HG03442 (cell line): ENCODE measurements at regions not wholly inside any gene's neighbourhood (a gene's known extent, or its start where the extent isn't known, plus 50 kb on each side); places are given as distances from the start of the nearest gene placed in this dataset.
"Not testable (repeated sequence)": the region's sequence is repeated elsewhere in the genome, so short reads cannot be mapped to it uniquely, and the experiment has no call there.

Experiments used
- ATAC-seq: cut with Tn5 transposase; IDR thresholded peaks from one replicate; pipeline ENCODE4 v1.9.1; 2021; ENCODE audit warnings: mild to moderate bottlenecking, moderate library complexity; ENCODE audit not compliant: unreplicated experiment

- ATAC-seq, result no peak
These were observed 54.0 kb downstream of the RFPL4B start for GRCh38 chr6:112401083-112401482.

DNA sequence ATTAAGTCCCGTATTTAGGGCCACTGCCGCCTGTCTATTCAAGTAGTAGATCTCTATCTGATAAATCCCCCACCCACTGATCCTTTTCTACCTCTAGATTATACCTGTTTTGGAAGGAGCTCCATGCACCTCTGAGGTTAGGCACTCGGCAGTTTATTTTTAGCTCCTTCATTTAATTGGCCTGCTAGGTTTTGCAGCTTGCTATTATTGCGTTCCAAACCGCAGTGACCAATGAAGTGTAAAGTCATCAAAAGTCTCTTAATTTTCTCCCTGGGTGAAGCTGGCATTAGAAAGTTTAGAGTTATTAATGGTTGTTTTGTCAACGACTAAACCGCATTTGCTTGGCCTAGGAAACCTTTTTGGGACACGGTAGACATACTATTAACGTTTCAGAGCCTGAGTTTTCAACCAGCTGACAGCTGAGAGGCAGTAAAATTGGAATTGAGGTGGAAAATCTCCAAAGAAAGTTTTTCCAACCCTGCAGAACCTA is 60.0 kb downstream of the RFPL4B start:
- no peak for ATAC-seq

GRCh38 chr6:112408522-112408921 is 61.4 kb downstream of the RFPL4B start:
- no peak for ATAC-seq

- no peak for ATAC-seq
These were observed 62.2 kb downstream of the RFPL4B start for GRCh38 chr6:112409311-112409710.

- ATAC-seq, result no peak
These were observed 66.7 kb downstream of the RFPL4B start for GRCh38 chr6:112413780-112414179.

- no peak for ATAC-seq
These were observed 68.2 kb downstream of the RFPL4B start for GRCh38 chr6:112415366-112415765.

- ATAC-seq, result no peak
These were observed 69.7 kb downstream of the RFPL4B start for GRCh38 chr6:112416866-112417265.

GRCh38 chr6:112427011-112427410 is 79.9 kb downstream of the RFPL4B start:
- ATAC-seq, result not testable (repeated sequence)

GRCh38 chr6:112427499-112427898 is 80.4 kb downstream of the RFPL4B start:
- ATAC-seq, result no peak

DNA sequence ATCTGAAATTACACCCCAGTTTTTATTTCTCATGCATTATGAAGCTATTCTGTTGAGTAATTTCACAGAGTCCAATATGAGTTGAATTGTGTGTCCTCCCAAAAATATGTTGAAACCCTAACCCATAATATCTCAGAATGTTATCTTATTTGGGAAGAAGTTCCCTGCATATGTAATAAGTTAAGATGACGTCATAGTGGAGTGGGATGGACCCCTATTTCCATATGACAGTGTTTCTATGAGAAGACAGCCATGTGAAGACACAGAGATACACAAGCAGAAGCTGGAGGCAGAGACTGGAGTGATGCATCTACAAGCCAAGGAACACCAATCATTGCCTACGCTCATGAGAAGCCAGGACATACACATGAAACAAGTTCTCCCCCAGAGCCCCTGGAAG is 81.3 kb downstream of the RFPL4B start:
- no peak for ATAC-seq

DNA sequence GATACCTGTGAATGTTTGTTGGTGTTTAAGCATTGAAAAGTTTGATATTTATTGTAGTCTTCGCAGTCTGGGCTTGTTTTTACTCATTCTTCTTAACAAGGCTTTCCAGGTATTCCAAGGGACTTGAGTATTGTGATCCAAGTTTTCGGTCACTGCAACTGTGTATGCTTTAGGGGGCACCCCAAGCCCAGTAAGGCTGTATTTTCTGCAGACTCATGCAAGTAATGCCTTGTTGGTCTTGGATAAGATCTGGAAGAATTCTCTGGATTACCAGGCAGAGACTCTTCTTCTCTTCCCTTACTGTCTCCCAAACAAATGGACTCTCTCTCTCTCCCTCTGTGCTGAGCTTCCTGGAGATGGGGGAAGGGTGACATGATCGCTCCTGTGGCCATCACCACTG is 82.1 kb downstream of the RFPL4B start:
- ATAC-seq, result no peak

DNA sequence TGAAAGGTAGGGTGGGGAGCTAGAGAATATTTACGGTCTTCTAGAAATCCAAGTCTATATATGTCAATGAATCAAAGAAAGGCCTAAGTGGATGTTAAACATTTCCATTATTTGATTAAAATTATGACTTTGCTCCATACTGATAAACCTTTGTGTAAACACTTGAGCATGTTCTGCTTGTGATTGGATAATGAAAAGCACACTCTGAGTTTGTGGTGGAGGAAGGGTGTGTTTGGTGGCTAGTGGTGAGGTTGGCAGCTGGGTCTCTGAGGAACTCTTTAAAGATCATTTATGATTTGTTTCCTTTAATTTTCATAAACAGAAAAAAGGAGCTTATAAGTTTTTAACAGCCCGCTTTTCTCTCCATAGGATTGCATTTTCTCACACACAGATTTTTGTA is 84.7 kb downstream of the RFPL4B start:
- no peak for ATAC-seq

DNA sequence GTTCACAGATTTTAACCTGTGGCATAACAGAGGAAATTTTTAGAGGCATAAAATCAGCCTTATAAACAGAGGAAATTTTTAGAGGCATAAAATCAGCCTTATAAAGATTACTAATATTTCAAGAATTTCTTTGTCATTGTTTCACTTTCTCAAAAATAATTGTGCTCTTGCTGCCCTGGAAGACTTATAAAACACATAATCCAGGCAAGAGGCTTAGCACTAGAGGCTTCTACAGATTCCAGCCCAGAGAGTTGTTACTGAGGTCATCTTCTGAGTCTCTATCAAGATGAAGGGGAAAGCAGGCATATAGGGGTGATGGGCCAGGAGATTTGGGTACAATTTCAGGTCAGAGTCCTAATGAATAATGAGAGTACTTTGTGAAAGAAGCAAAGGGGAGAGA is 85.7 kb downstream of the RFPL4B start:
- ATAC-seq, result no peak

- no peak for ATAC-seq
These were observed 86.3 kb downstream of the RFPL4B start for GRCh38 chr6:112433457-112433856.

- ATAC-seq, result no peak
These were observed 87.8 kb downstream of the RFPL4B start for GRCh38 chr6:112434896-112435435.

DNA sequence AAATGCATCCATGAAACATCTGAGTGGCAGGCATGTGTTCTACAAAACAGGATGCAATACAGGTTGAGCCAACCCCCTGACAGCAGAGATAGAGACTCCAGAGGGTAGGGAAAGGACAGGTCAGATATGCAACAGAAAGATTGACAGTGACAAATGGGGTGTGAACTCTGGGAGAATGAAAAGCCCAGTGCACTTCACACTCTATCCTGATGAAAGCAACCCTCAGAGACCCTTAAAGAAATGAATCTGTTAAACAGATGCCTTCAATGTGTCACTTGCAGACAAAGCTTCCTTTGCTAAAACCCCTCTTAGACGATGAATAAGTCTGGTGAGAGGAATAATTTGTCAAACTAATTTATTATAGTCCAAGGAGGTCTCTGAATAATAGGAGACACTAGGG is 89.9 kb downstream of the RFPL4B start:
- no peak for ATAC-seq

DNA sequence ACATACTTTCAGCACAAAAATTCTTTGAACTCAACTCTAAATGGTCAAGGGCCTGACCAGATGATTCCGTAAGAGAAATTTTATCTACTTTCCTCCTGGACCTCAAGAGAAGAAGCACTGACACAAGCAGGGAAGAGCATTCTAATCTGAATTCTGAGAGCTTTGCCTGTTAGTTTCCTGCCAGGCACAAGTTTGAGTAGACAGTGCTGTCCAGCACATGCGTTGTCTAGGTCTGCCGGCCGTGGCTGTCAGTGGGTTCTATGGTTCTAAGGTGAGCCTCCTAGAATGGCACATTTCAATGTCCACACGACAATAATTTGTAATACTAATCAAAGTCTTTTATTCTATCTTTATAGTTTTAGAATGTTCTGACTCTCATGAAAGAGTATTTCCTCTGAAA is 91.9 kb downstream of the RFPL4B start:
- ATAC-seq, result no peak

DNA sequence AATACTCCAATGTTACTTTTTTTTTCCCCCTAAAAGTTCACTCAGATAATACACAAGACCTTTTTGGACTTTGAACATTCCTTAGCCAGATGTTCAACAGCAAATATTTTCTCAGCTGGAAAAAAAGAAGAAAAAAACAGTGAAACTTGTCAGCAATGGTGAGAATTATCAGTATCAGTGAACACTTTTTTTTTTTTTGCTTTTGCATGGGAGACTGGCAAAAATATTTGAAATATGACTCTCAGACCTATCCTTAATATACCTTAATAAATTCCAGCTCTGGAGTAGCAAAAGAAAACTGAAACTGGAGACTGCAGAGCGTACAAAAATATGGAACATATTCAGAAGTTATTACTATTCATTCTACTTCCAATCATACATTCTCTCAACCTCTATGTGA is 92.3 kb downstream of the RFPL4B start:
- ATAC-seq, result no peak

DNA sequence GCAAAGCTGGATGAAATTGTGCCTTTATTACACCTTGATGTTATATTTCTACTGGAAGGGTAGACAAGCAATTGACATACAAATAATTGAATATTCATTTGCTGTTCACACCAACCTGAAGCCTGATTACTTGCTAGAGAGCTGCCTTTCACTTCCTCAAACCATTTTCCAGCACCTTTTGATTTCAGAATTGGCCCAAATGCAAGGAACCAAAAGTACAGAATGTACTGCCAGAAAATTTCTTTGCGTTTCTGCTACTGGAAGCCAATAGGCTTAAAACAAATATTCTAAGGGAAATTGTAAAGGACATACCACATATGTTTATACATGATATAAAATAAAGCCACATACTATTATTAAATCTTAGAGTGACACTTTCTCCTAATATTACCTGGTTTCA is 94.5 kb downstream of the RFPL4B start:
- ATAC-seq, result no peak

GRCh38 chr6:112443179-112444065 is 96.3 kb downstream of the RFPL4B start:
- no peak for ATAC-seq

DNA sequence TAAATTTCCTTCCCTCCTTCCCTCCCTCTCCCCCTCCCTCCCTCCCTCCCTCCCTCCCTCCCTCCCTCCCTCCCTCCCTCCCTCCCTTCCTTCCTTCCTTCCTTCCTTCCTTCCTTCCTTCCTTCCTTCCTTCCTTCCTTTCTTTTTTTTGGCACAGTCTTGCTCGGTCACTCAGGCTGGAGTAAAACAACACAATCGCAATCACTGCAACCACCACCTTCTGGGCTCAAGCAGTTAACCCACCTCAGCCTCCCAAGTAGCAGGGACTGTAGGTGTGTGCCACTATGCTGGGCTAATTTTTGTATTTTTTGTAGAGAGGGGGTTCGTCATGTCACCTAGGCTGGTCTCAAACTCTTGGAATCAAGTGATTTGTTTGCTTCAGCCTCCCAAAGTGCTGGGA is 101.7 kb downstream of the RFPL4B start:
- not testable (repeated sequence) for ATAC-seq

DNA sequence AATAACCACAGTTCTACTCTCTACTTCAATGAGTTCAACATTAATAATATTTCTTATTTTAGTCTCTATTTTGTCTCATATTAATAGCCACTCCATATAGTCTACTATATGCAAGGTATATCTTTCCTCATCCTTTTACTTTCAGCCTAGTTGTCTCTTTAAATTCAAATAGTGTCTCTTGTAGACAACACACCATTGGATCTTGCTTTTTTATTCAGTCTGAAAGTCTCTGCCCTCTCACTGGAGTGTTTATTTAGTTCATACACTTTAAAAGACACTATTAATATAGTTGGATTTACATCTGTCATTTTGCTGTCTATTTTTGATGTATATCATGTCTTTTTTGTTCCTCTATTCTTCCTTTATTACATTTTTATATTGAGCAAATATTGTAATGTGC is 103.5 kb downstream of the RFPL4B start:
- ATAC-seq, result no peak
